ENCODE measurements at regions not wholly inside any gene's neighbourhood (a gene's known extent, or its start where the extent isn't known, plus 50 kb on each side); places are given as distances from the start of the nearest gene placed in this dataset.
"Not testable (repeated sequence)": the region's sequence is repeated elsewhere in the genome, so short reads cannot be mapped to it uniquely, and the experiment has no call there.

- TF ChIP-seq CTCF (conservative IDR thresholded peaks at IDR 0.05; ENCODE audit: low read depth, low read length); EZH2 (IDR thresholded peaks at IDR 0.05; ENCODE audit: borderline replicate concordance, low read depth, low read length, poor library complexity, severe bottlenecking): not testable (repeated sequence)
Measured at GRCh38 chr7:131922948-131923347, 366.5 kb upstream of the PODXL start.

All from A673 (cell line).